Panc1 (cell line): ENCODE measurements at regions not wholly inside any gene's neighbourhood (a gene's known extent, or its start where the extent isn't known, plus 50 kb on each side); places are given as distances from the start of the nearest gene placed in this dataset.

ENCODE experiments used
- ATAC-seq: fragments of 200-7000 bp; cut with Tn5 transposase; 2 replicates; pipeline ENCODE4 v1.9.1; 2020; ENCODE audit warnings: mild to moderate bottlenecking, moderate library complexity
- BruUV-seq: library from RNA; stranded (reverse); fragments of 400-500 nt; replicated peaks from 2 replicates; lab custom pipeline; 2021; lab: Mats Ljungman, UMichigan
- CTCF ChIA-PET: fragments of 300-600 bp; sonication (Branson Sonifier 250); formaldehyde crosslinking; loops from one replicate; lab custom pipeline; 2022; ENCODE audit warnings: antibody characterized with exemption; lab: Charles Lee
- POLR2A ChIA-PET: fragments of 300-600 bp; sonication (Branson Sonifier 250); formaldehyde crosslinking; loops from one replicate; lab custom pipeline; 2022; ENCODE audit warnings: antibody characterized with exemption; lab: Charles Lee
- DNase-seq: peaks from one replicate; pipeline ENCODE4 v3.0.0-alpha.2; 2010; ENCODE audit warnings: low read depth, low spot score
- H3K27ac ChIP-seq: 2 replicates; pipeline ENCODE4 v1.5.1; 2011; ENCODE audit warnings: mild to moderate bottlenecking, low read length, inconsistent platforms
- H3K27me3 ChIP-seq: fragments of 200-500 bp; sonication (Bioruptor generic); 2 replicates; pipeline ENCODE4 v1.6.0; 2014; ENCODE audit warnings: low read length, inconsistent platforms; ENCODE audit not compliant: control insufficient read depth, insufficient read depth
- H3K36me3 ChIP-seq: fragments of 200-500 bp; sonication (Bioruptor generic); 2 replicates; pipeline ENCODE4 v1.5.1; 2014; ENCODE audit warnings: inconsistent platforms, mild to moderate bottlenecking, low read length, moderate library complexity; ENCODE audit not compliant: control insufficient read depth, insufficient read depth
- H3K4me1 ChIP-seq: 2 replicates; pipeline ENCODE4 v1.5.1; 2011; ENCODE audit warnings: inconsistent platforms, mild to moderate bottlenecking, low read length, moderate library complexity; ENCODE audit not compliant: control insufficient read depth, insufficient read depth
- H3K4me3 ChIP-seq, 2 experiments: 2 replicates each; pipeline ENCODE4 v1.5.1; 2011 to 2012; ENCODE audit warnings: low read depth in 2 of 2, low read length in 2 of 2, mild to moderate bottlenecking in 2 of 2, inconsistent platforms in 1 of 2, moderate library complexity in 1 of 2
- H3K9me3 ChIP-seq: fragments of 200-500 bp; sonication (Bioruptor generic); 2 replicates; pipeline ENCODE4 v1.5.1; 2014; ENCODE audit warnings: low read depth, mild to moderate bottlenecking, inconsistent platforms, low read length, moderate library complexity; ENCODE audit not compliant: control insufficient read depth, insufficient read depth
- CTCF ChIP-seq: fragments of 450-650 bp; IDR thresholded peaks from 2 replicates; pipeline ENCODE4 v1.5.1; 2017; ENCODE audit warnings: mild to moderate bottlenecking
- POLR2AphosphoS5 ChIP-seq: IDR thresholded peaks from 2 replicates; pipeline ENCODE4 v1.6.1; 2012; ENCODE audit warnings: mild to moderate bottlenecking, low read depth, low read length, moderate library complexity
- REST ChIP-seq, 2 experiments: IDR thresholded peaks; 2 replicates each; pipeline ENCODE4 v1.6.1; 2011 to 2012; ENCODE audit warnings: low read depth in 2 of 2, control low read depth in 1 of 2, low read length in 1 of 2, mild to moderate bottlenecking in 1 of 2, moderate library complexity in 1 of 2; ENCODE audit not compliant: insufficient read depth in 1 of 2
- SIN3A ChIP-seq: IDR thresholded peaks from 2 replicates; pipeline ENCODE4 v1.6.1; 2012; ENCODE audit warnings: low read depth, mild to moderate bottlenecking, low read length, moderate library complexity, borderline replicate concordance; ENCODE audit not compliant: insufficient read depth
- TCF7L2 ChIP-seq: IDR thresholded peaks from 2 replicates; pipeline ENCODE4 v1.6.1; 2011; ENCODE audit warnings: mild to moderate bottlenecking, low read depth, low read length, inconsistent platforms
- in situ Hi-C: cut with HindIII; loops from 2 replicates; pipeline ENCODE4 v1.10.0; 2016; ENCODE audit warnings: low sequenced_read_pairs, low pct_unique_long_range_greater_than_20kb
- intact Hi-C: fragments of 100-400 bp; cut with micrococcal nuclease; formaldehyde crosslinking; loops from one replicate; pipeline ENCODE4 v1.10.0; 2022; ENCODE audit not compliant: unreplicated experiment

- DNase-seq (no peak), ATAC-seq (no peak)
- ChIA-PET CTCF (interaction anchor here (0.6 kb wide), 1 partner anchor 21 kb away, joined by 6 read pairs; no protein-coding TSS in a partner anchor), POLR2A (no interaction called here)
- in situ Hi-C loops (no loop called here), intact Hi-C loops (no loop called here)
- Histone ChIP-seq H3K4me3 (no peak overlapping the region), H3K4me1 (no peaks in the 10 kb centered on the region), H3K27me3 (no peaks in the 10 kb centered on the region), H3K36me3 (no peaks in the 10 kb centered on the region), H3K9me3 (no peaks in the 10 kb centered on the region), H3K27ac (no peak overlapping the region)
- TF ChIP-seq POLR2AphosphoS5 (no peak), REST (IDR thresholded peaks at IDR 0.05; ENCODE audit: insufficient read depth in 1 of 2, low read depth in 2 of 2, low read length in 1 of 2) (no peak), TCF7L2 (no peak), CTCF (no peak), SIN3A (no peak)
- no TSS peak for BruUV-seq
Measured at GRCh38 chr19:13691569-13692435, 72.5 kb upstream of the MRI1 start.

- TF ChIP-seq REST (IDR thresholded peaks at IDR 0.05; ENCODE audit: insufficient read depth in 1 of 2, low read depth in 2 of 2, low read length in 1 of 2), result no peak
- TF ChIP-seq TCF7L2, result no peak
- no peak for TF ChIP-seq SIN3A
- TF ChIP-seq CTCF, result no peak
- no peak for TF ChIP-seq POLR2AphosphoS5
- no TSS peak for BruUV-seq
- ChIA-PET POLR2A (no interaction called here), CTCF (no interaction called here)
- H3K27me3 ChIP-seq, result no peaks in the 10 kb centered on the region
- H3K36me3 ChIP-seq, result no peaks in the 10 kb centered on the region
- no peak overlapping the region for H3K4me3 ChIP-seq
- DNase-seq (no peak), ATAC-seq (no peak; the same call in 1 of the 2 replicates)
- in situ Hi-C loops, result no loop called here
- intact Hi-C loops, result no loop called here
- no peaks in the 10 kb centered on the region for H3K4me1 ChIP-seq
- H3K9me3 ChIP-seq, result no peaks in the 10 kb centered on the region
- no peak overlapping the region for H3K27ac ChIP-seq
Measured at GRCh38 chr19:13689085-13689484, 75.2 kb upstream of the MRI1 start.
